ENCODE measurements at regions not wholly inside any gene's neighbourhood (a gene's known extent, or its start where the extent isn't known, plus 50 kb on each side); places are given as distances from the start of the nearest gene placed in this dataset.

GRCh38 chr3:175914785-175915184 is 1055.7 kb downstream of the NAALADL2 start:
- DNase-seq = no peak

GRCh38 chr3:175913286-175913685 is 1054.2 kb downstream of the NAALADL2 start:
- DNase-seq = no peak

GRCh38 chr3:175911937-175912336 is 1052.8 kb downstream of the NAALADL2 start:
- no peak for DNase-seq

GRCh38 chr3:175902226-175902625 is 1043.1 kb downstream of the NAALADL2 start:
- DNase-seq = no peak

- DNase-seq = no peak
Observed at GRCh38 chr3:175898194-175898593, 1039.1 kb downstream of the NAALADL2 start.

- no peak for DNase-seq
Observed at GRCh38 chr3:175896655-175897054, 1037.5 kb downstream of the NAALADL2 start.

- no peak for DNase-seq
Observed at GRCh38 chr3:175895731-175896130, 1036.6 kb downstream of the NAALADL2 start.

- DNase-seq = no peak
Observed at GRCh38 chr3:175893566-175893965, 1034.4 kb downstream of the NAALADL2 start.

- DNase-seq = no peak
Observed at GRCh38 chr3:175890066-175890465, 1030.9 kb downstream of the NAALADL2 start.

GRCh38 chr3:175885231-175885766 is 1026.2 kb downstream of the NAALADL2 start:
- no peak for DNase-seq

GRCh38 chr3:175879417-175879816 is 1020.3 kb downstream of the NAALADL2 start:
- DNase-seq = no peak

- no peak for DNase-seq
Observed at GRCh38 chr3:175869404-175869803, 1010.3 kb downstream of the NAALADL2 start.

- no peak for DNase-seq
Observed at GRCh38 chr3:175868626-175869025, 1009.5 kb downstream of the NAALADL2 start.

GRCh38 chr3:175865724-175866123 is 1006.6 kb downstream of the NAALADL2 start:
- DNase-seq = no peak

GRCh38 chr3:175861916-175862315 is 1002.8 kb downstream of the NAALADL2 start:
- no peak for DNase-seq

Measured in inflammatory macrophage treated with lipopolysaccharide for 1 hour (primary cell).